Left lung (tissue), 4 donors: ENCODE measurements at regions not wholly inside any gene's neighbourhood (a gene's known extent, or its start where the extent isn't known, plus 50 kb on each side); places are given as distances from the start of the nearest gene placed in this dataset.

Experiments
- ATAC-seq: fragments of 200-7000 bp; cut with Tn5 transposase; one replicate; pipeline ENCODE4 v1.9.1; 2020; ENCODE audit warnings: moderate library complexity
- DNase-seq, 4 donors: peaks; one replicate each; pipeline ENCODE4 v3.0.0-alpha.2; 2013 to 2020
- H3K27ac ChIP-seq, 2 donors: fragments of 200-600 bp; sonication (generic) in 1 of 2; one replicate each; pipeline versions ENCODE4 v1.5.0 to v1.8.0; 2020 to 2021
- H3K27me3 ChIP-seq, 2 donors: fragments of 200-600 bp; sonication (generic) in 1 of 2; one replicate each; pipeline versions ENCODE4 v1.5.0 to v1.8.0; 2020 to 2021
- H3K36me3 ChIP-seq, 2 donors: fragments of 200-600 bp; sonication (generic) in 1 of 2; one replicate each; pipeline versions ENCODE4 v1.5.0 to v1.8.0; 2020 to 2021
- H3K4me1 ChIP-seq, 2 donors: fragments of 200-600 bp; one replicate each; pipeline ENCODE4 v1.8.0; 2021
- H3K4me3 ChIP-seq, 2 donors: fragments of 200-600 bp; sonication (generic) in 1 of 2; one replicate each; pipeline versions ENCODE4 v1.5.0 to v1.8.0; 2020 to 2021; ENCODE audit warnings: mild to moderate bottlenecking in 1 of 2
- H3K9me3 ChIP-seq, 2 donors: fragments of 200-600 bp; sonication (generic) in 1 of 2; one replicate each; pipeline versions ENCODE4 v1.5.0 to v1.8.0; 2020 to 2021
- intact Hi-C, 2 donors: fragments of 100-400 bp; cut with DNase I; formaldehyde crosslinking; loops; one replicate each; pipeline versions ENCODE4 v1.11.2 to v1.14.2; 2022
- TF ChIP-seq, protein P1 (sequence below), 2 donors: fragments of 200-600 bp; sonication (generic) in 1 of 2; IDR thresholded peaks; one replicate each; pipeline versions ENCODE4 v1.5.0 to v1.8.0; 2021; ENCODE audit warnings: antibody characterized with exemption in 2 of 2
- donor health status: DM: no; HTN: yes; CAD: no.
- donor health status: DM: no; HTN: no; CAD: no.

DNA sequence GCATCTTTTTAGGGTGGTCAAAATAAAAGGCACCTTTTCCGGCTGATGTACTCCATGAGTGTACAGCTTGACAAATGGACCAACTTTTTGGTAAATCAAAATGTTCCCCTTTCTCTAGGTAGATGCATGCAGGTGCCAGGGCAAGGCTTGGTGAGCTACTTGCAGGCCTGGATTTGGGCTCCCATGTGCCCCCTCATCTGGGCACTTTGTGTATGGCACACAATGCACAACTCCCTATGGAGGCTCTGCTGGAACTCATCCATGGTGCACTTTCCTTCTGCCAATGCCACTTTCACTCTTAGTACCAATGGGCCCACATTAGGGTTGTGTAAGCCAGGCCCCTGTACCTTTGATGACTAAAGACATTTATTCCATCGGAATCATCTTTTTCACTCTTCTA is 300.8 kb downstream of the SDHAF3 start:
- H3K4me3 ChIP-seq = no peak overlapping the region
- no peaks in the 10 kb centered on the region for H3K4me1 ChIP-seq
- H3K27ac ChIP-seq = no peak overlapping the region
- TF ChIP-seq, protein P1, sequence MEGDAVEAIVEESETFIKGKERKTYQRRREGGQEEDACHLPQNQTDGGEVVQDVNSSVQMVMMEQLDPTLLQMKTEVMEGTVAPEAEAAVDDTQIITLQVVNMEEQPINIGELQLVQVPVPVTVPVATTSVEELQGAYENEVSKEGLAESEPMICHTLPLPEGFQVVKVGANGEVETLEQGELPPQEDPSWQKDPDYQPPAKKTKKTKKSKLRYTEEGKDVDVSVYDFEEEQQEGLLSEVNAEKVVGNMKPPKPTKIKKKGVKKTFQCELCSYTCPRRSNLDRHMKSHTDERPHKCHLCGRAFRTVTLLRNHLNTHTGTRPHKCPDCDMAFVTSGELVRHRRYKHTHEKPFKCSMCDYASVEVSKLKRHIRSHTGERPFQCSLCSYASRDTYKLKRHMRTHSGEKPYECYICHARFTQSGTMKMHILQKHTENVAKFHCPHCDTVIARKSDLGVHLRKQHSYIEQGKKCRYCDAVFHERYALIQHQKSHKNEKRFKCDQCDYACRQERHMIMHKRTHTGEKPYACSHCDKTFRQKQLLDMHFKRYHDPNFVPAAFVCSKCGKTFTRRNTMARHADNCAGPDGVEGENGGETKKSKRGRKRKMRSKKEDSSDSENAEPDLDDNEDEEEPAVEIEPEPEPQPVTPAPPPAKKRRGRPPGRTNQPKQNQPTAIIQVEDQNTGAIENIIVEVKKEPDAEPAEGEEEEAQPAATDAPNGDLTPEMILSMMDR (IDR thresholded peaks at IDR 0.05) = no peak
- DNase-seq = no peak
- no peaks in the 10 kb centered on the region for H3K36me3 ChIP-seq
- intact Hi-C loops = no loop called here
- no peak for ATAC-seq
- no peaks in the 10 kb centered on the region for H3K27me3 ChIP-seq
- H3K9me3 ChIP-seq = no peaks in the 10 kb centered on the region

DNA sequence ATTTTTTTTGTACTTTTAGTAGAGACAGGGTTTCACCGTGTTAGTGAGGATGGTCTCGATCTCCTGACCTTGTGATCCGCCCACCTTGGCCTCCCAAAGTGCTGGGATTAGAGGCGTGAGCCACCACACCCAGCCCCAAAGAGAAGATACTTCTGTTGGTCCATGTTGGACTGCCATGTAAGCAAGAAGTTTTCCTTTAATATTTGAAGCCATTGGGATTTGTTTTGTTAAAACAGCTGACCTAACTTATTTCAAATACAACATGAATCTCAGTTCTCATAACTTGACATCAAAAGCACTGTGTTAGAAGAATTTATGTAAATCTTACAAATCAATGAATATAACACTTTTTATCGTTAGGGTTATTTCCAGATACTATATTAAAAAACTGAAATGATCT is 302.4 kb downstream of the SDHAF3 start:
- Histone ChIP-seq H3K27ac (no peak overlapping the region), H3K4me1 (no peaks in the 10 kb centered on the region), H3K4me3 (no peak overlapping the region), H3K36me3 (no peaks in the 10 kb centered on the region), H3K27me3 (no peaks in the 10 kb centered on the region), H3K9me3 (no peaks in the 10 kb centered on the region)
- TF ChIP-seq, protein P1 (IDR thresholded peaks at IDR 0.05) = no peak
- no peak for DNase-seq
- intact Hi-C loops = no loop called here
- ATAC-seq = no peak

DNA sequence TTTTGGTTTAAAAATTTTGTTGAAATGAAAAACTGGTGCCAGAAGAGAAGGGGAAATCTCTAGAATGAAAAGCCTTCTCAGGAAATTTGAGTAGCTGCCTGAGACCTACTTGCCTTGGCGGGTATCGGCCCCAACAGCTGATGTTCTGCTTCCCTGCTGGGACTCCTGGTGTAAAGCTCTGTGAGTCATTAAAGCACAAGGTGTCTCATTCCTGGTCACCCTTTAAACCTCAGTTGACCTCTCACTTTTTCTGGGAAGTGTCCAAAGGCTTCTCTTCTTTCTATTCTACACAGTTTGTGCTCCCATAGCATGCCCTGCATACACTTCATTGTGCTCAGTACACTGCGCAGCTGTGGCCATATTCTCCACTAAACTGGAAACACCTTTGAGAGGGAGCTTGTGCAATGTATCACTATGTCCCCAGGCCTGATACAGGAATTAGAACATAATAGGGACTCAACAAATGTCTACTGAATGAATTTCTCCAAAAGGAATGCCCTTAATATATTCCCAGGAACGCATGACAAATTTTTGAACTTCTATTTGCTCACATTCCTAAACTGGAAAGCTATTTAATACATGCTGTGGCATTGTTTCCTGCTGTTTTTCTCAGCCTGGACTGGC is 303.9 kb downstream of the SDHAF3 start:
- TF ChIP-seq, protein P1 (IDR thresholded peaks at IDR 0.05) = no peak
- Histone ChIP-seq H3K4me3 (no peak overlapping the region), H3K36me3 (no peaks in the 10 kb centered on the region), H3K9me3 (no peaks in the 10 kb centered on the region), H3K27me3 (no peaks in the 10 kb centered on the region), H3K27ac (no peak overlapping the region), H3K4me1 (no peaks in the 10 kb centered on the region)
- ATAC-seq (no peak), DNase-seq (no peak)
- intact Hi-C loops = no loop called here

DNA sequence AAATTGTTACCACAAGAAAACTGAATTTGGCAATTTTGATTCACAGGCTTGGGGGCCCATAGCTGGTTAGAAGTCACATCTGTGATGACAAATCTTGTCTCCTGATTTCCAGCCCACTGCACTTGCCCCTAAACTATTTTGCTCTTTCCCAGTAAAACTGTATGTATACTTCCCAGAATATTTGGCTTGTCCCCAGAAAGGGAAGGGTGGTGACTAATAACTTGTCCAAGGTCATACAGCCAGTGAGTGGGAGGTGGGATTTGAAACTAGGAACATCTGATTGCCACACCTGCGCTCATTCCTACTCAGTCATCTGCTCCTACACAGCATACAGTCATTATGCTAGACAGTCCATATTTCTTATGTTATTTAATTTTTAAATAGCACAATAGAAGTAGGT is 304.5 kb downstream of the SDHAF3 start:
- no peak for ATAC-seq
- no peaks in the 10 kb centered on the region for H3K9me3 ChIP-seq
- intact Hi-C loops = no loop called here

DNA sequence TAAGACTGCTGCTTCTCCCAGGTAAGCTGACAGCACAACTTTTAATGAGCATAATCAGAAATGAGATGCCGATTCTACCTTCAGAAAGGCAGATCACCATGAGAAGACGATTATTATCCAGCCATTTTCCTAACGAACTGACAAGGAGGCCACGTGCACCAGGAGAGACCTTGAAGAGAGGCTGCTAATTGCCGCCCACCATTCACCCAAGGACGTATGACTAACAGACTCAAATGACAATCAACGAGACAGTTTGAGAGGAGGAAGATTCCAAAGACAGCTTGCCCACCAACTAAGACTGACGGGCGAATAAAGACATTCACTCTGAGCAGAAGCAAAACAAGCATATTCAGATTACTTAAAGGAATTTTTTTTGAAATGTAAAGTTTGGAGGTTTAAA is 301.9 kb upstream of the TAC1 start:
- ATAC-seq (no peak), DNase-seq (no peak)
- Histone ChIP-seq H3K4me3 (no peak overlapping the region), H3K4me1 (no peaks in the 10 kb centered on the region), H3K9me3 (peaks cover 0 to 2% of the 10 kb centered on the region in 2 donors), H3K27me3 (no peaks in the 10 kb centered on the region), H3K36me3 (no peaks in the 10 kb centered on the region), H3K27ac (no peak overlapping the region)
- TF ChIP-seq, protein P1 (IDR thresholded peaks at IDR 0.05) = no peak
- intact Hi-C loops = no loop called here

More for the DNA sequence above, 304.5 kb downstream of the SDHAF3 start:
- Histone ChIP-seq H3K4me1 (no peaks in the 10 kb centered on the region), H3K36me3 (no peaks in the 10 kb centered on the region), H3K27me3 (no peaks in the 10 kb centered on the region), H3K27ac (no peak overlapping the region), H3K4me3 (no peak overlapping the region)
- no peak for DNase-seq
- TF ChIP-seq, protein P1 (IDR thresholded peaks at IDR 0.05) = no peak
